ENCODE measurements at regions not wholly inside any gene's neighbourhood (a gene's known extent, or its start where the extent isn't known, plus 50 kb on each side); places are given as distances from the start of the nearest gene placed in this dataset.
"Not testable (repeated sequence)": the region's sequence is repeated elsewhere in the genome, so short reads cannot be mapped to it uniquely, and the experiment has no call there.

GRCh38 chr5:98321361-98321760 lies 452.1 kb upstream of the RGMB start:
- Histone ChIP-seq H3K4me1 (ENCODE audit: low read depth) (no peaks in the 10 kb centered on the region), H3K36me3 (ENCODE audit: low read depth) (no peaks in the 10 kb centered on the region), H3K4me3 (no peak overlapping the region), H3K9me3 (no peaks in the 10 kb centered on the region)
- DNase-seq (no peak), ATAC-seq (no peak)
- no peak for TF ChIP-seq CTCF (IDR thresholded peaks at IDR 0.05)
- intact Hi-C loops (cut with DNase I, micrococcal nuclease): no loop called here

- H3K4me3 ChIP-seq; DNase-seq; H3K4me1 ChIP-seq (ENCODE audit: low read depth); H3K36me3 ChIP-seq (ENCODE audit: low read depth); intact Hi-C loops (cut with DNase I, micrococcal nuclease); H3K9me3 ChIP-seq; ATAC-seq: not testable (repeated sequence)
Observed at GRCh38 chr5:98325187-98325586, 448.3 kb upstream of the RGMB start.

GRCh38 chr5:98328015-98328414 lies 445.4 kb upstream of the RGMB start:
- H3K4me1 ChIP-seq (ENCODE audit: low read depth): no peaks in the 10 kb centered on the region
- no peaks in the 10 kb centered on the region for H3K9me3 ChIP-seq
- TF ChIP-seq CTCF (IDR thresholded peaks at IDR 0.05): no peak
- ATAC-seq: no peak
- no peak overlapping the region for H3K4me3 ChIP-seq
- DNase-seq: no peak
- intact Hi-C loops (cut with DNase I, micrococcal nuclease): no loop called here
- no peaks in the 10 kb centered on the region for H3K36me3 ChIP-seq (ENCODE audit: low read depth)

- ATAC-seq (no peak), DNase-seq (no peak)
- H3K36me3 ChIP-seq (ENCODE audit: low read depth): no peaks in the 10 kb centered on the region
- TF ChIP-seq CTCF (IDR thresholded peaks at IDR 0.05): no peak
- H3K4me1 ChIP-seq (ENCODE audit: low read depth): no peaks in the 10 kb centered on the region
- intact Hi-C loops (cut with DNase I, micrococcal nuclease): no loop called here
- H3K9me3 ChIP-seq: no peaks in the 10 kb centered on the region
- no peak overlapping the region for H3K4me3 ChIP-seq
Observed at GRCh38 chr5:98330871-98331270, 442.6 kb upstream of the RGMB start.

GRCh38 chr5:98333921-98334320 lies 439.5 kb upstream of the RGMB start:
- no peak for TF ChIP-seq CTCF (IDR thresholded peaks at IDR 0.05)
- Histone ChIP-seq H3K4me1 (ENCODE audit: low read depth) (no peaks in the 10 kb centered on the region), H3K4me3 (no peak overlapping the region), H3K9me3 (no peaks in the 10 kb centered on the region), H3K36me3 (ENCODE audit: low read depth) (no peaks in the 10 kb centered on the region)
- intact Hi-C loops (cut with DNase I, micrococcal nuclease): no loop called here
- ATAC-seq (no peak), DNase-seq (no peak)

GRCh38 chr5:98334946-98335345 lies 438.5 kb upstream of the RGMB start:
- H3K4me1 ChIP-seq (ENCODE audit: low read depth): no peaks in the 10 kb centered on the region
- ATAC-seq (no peak), DNase-seq (no peak)
- no peaks in the 10 kb centered on the region for H3K36me3 ChIP-seq (ENCODE audit: low read depth)
- H3K9me3 ChIP-seq: no peaks in the 10 kb centered on the region
- no peak for TF ChIP-seq CTCF (IDR thresholded peaks at IDR 0.05)
- intact Hi-C loops (cut with DNase I, micrococcal nuclease): no loop called here
- no peak overlapping the region for H3K4me3 ChIP-seq
